ENCODE measurements at regions not wholly inside any gene's neighbourhood (a gene's known extent, or its start where the extent isn't known, plus 50 kb on each side); places are given as distances from the start of the nearest gene placed in this dataset.

DNA sequence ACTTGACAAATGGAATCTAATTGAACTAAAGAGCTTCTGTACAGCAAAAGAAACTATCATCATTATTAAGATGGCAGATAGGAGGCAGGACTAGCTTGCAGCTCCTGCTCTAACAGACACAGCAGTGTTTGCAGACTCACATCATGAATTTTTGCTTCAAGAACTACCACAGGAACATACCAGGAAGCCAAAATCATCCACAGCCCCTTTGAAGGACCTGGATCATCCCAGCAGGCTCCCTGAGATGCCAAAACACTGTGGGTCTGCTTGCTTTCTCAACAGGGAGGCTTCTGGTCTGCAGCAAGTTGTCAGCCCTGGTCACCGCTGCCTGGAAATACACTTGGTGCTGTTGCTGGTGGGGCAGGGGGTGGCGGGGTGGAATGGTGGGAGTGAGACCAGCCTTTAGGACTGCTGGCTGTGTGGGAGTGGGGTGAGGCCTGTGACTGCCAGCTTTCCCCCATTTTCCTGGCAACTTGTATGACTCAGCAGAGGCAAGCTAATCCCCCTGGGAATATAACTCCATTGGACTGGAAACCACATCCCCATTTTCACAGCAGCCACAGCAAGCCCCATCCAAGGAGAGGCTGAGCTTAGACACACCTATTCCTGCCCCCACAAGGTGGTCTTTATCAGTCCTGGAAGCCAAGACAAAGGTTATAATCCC, 533.8 kb upstream of the CYLC2 start:
- no peaks in the 10 kb centered on the region for H3K79me2 ChIP-seq
- no peaks in the 10 kb centered on the region for H3K36me3 ChIP-seq (ENCODE audit: control insufficient read depth, insufficient read depth, low read length)
- no peak overlapping the region for H3K9ac ChIP-seq
- H3K27me3 ChIP-seq (ENCODE audit: control insufficient read depth, insufficient read depth, low read length) = no peaks in the 10 kb centered on the region
- H3K9me3 ChIP-seq (ENCODE audit: control insufficient read depth, low read length) = no peaks in the 10 kb centered on the region
- TF ChIP-seq, protein P1, sequence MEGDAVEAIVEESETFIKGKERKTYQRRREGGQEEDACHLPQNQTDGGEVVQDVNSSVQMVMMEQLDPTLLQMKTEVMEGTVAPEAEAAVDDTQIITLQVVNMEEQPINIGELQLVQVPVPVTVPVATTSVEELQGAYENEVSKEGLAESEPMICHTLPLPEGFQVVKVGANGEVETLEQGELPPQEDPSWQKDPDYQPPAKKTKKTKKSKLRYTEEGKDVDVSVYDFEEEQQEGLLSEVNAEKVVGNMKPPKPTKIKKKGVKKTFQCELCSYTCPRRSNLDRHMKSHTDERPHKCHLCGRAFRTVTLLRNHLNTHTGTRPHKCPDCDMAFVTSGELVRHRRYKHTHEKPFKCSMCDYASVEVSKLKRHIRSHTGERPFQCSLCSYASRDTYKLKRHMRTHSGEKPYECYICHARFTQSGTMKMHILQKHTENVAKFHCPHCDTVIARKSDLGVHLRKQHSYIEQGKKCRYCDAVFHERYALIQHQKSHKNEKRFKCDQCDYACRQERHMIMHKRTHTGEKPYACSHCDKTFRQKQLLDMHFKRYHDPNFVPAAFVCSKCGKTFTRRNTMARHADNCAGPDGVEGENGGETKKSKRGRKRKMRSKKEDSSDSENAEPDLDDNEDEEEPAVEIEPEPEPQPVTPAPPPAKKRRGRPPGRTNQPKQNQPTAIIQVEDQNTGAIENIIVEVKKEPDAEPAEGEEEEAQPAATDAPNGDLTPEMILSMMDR (IDR thresholded peaks at IDR 0.05) = no peak
- H3K27ac ChIP-seq = no peak overlapping the region
- no peak overlapping the region for H3K4me3 ChIP-seq (ENCODE audit: low read depth, low read length)
- no peaks in the 10 kb centered on the region for H3K4me1 ChIP-seq
- no peak overlapping the region for H2AFZ ChIP-seq
- no peak overlapping the region for H3K4me2 ChIP-seq (ENCODE audit: low read length)

DNA sequence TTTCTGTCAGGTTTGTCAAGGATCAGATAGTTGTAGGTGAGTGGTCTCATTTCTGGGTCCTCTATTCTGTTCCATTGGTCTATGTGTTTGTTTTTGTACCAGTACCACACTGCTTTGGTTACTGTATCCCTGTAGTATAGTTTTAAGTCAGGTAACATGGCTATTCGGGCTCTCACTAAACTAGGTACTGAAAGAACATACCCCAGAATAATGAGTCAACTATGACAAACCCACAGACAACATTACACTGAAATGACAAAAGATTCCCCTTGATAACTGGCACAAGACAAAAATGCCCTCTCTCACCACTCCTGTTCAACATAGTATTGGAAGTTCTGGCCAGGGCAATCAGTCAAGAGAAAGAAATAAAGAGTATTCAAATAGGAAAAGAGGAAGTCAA, 535.3 kb upstream of the CYLC2 start:
- Histone ChIP-seq H3K79me2 (no peaks in the 10 kb centered on the region), H3K27ac (no peak overlapping the region), H3K4me1 (no peaks in the 10 kb centered on the region), H3K9ac (no peak overlapping the region), H3K4me2 (ENCODE audit: low read length) (no peak overlapping the region), H3K36me3 (ENCODE audit: control insufficient read depth, insufficient read depth, low read length) (no peaks in the 10 kb centered on the region), H2AFZ (no peak overlapping the region), H3K27me3 (ENCODE audit: control insufficient read depth, insufficient read depth, low read length) (no peaks in the 10 kb centered on the region), H3K9me3 (ENCODE audit: control insufficient read depth, low read length) (no peaks in the 10 kb centered on the region), H3K4me3 (ENCODE audit: low read depth, low read length) (no peak overlapping the region)
- TF ChIP-seq, protein P1 (IDR thresholded peaks at IDR 0.05) = no peak

DNA sequence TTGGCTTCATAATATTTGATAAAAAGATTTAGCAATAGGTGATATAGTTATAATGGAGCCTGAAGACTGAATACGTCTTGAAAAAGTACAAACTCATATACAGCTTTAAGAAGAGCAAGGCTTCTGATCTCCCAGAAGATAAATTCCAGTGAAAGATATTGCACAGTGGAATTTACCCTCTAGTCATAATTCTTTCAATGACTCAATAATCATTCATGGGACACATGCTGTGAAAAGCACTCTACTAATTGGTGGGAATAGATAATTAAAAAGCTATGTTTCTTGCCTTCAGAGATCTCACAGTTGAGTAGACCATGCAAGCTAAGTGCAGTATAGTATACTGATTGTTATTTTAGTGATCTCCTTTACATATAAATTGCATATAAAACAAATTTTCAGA, 538.6 kb upstream of the CYLC2 start:
- Histone ChIP-seq H3K4me2 (ENCODE audit: low read length) (no peak overlapping the region), H3K79me2 (no peaks in the 10 kb centered on the region), H3K27ac (no peak overlapping the region), H3K4me1 (no peaks in the 10 kb centered on the region), H3K36me3 (ENCODE audit: control insufficient read depth, insufficient read depth, low read length) (no peaks in the 10 kb centered on the region), H3K9me3 (ENCODE audit: control insufficient read depth, low read length) (no peaks in the 10 kb centered on the region), H3K4me3 (ENCODE audit: low read depth, low read length) (no peak overlapping the region), H3K27me3 (ENCODE audit: control insufficient read depth, insufficient read depth, low read length) (no peaks in the 10 kb centered on the region), H3K9ac (no peak overlapping the region), H2AFZ (no peak overlapping the region)
- TF ChIP-seq, protein P1 (IDR thresholded peaks at IDR 0.05) = no peak

DNA sequence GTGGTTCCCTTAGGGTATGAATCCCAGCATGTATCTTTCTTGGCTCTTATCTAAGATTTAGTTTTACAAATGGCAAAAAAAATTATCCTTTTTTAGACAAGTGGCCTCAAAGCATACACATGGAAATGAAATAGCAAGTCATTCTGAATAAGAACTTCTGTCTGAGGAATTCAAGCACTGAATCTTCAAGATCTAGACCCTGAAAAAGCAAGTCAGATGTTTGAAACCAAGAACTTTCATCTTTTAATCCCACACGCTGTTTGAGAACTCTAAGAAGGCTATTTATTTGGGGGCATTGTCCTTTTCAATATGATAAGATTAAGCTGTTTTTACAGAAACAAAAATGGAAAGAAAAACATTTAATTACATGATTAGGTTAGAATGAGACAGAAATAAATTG, 549.2 kb upstream of the CYLC2 start:
- H3K27me3 ChIP-seq (ENCODE audit: control insufficient read depth, insufficient read depth, low read length) = no peaks in the 10 kb centered on the region
- no peaks in the 10 kb centered on the region for H3K9me3 ChIP-seq (ENCODE audit: control insufficient read depth, low read length)
- H3K4me1 ChIP-seq = no peaks in the 10 kb centered on the region
- no peaks in the 10 kb centered on the region for H3K36me3 ChIP-seq (ENCODE audit: control insufficient read depth, insufficient read depth, low read length)
- H3K4me3 ChIP-seq (ENCODE audit: low read depth, low read length) = no peak overlapping the region
- no peaks in the 10 kb centered on the region for H3K79me2 ChIP-seq
- TF ChIP-seq, protein P1 (IDR thresholded peaks at IDR 0.05) = no peak
- H3K4me2 ChIP-seq (ENCODE audit: low read length) = no peak overlapping the region
- no peak overlapping the region for H2AFZ ChIP-seq
- no peak overlapping the region for H3K27ac ChIP-seq
- H3K9ac ChIP-seq = no peak overlapping the region

DNA sequence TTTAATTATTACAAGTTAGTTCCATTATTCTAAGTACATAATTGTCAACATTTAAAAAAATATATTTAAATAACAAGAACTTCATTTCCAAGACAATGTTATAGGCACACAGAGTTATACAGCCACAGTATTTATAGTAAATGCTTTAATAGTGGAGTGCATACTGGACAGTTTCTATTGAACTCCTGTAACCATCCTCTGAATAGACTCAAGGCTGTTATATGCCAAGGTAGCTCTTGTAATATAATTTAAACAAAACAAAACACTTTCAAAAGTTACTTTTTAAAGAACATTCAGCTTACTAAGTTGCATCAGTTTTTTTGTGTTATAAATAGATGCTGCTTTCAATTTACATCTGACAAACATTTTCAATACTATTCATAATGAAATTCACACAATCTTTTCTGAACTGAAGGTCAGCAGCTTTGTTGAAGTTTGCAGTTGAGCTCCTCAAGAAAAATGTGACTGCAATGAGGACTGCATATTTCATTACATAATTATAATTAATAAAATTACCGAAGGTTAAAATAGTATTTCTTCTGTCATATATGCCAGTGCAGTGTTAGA, 549.9 kb upstream of the CYLC2 start:
- no peak overlapping the region for H3K4me3 ChIP-seq (ENCODE audit: low read depth, low read length)
- no peaks in the 10 kb centered on the region for H3K27me3 ChIP-seq (ENCODE audit: control insufficient read depth, insufficient read depth, low read length)
- H3K4me2 ChIP-seq (ENCODE audit: low read length) = no peak overlapping the region
- H2AFZ ChIP-seq = no peak overlapping the region
- TF ChIP-seq, protein P1 (IDR thresholded peaks at IDR 0.05) = no peak
- no peaks in the 10 kb centered on the region for H3K4me1 ChIP-seq
- H3K36me3 ChIP-seq (ENCODE audit: control insufficient read depth, insufficient read depth, low read length) = no peaks in the 10 kb centered on the region
- H3K9ac ChIP-seq = no peak overlapping the region
- no peak overlapping the region for H3K27ac ChIP-seq
- no peaks in the 10 kb centered on the region for H3K79me2 ChIP-seq
- H3K9me3 ChIP-seq (ENCODE audit: control insufficient read depth, low read length) = no peaks in the 10 kb centered on the region
